Activated T-cell treated with anti-CD3 and anti-CD28 coated beads, Interleukin-2, amount 50 U/mL, for 4 hours (primary cell): ENCODE measurements at regions not wholly inside any gene's neighbourhood (a gene's known extent, or its start where the extent isn't known, plus 50 kb on each side); places are given as distances from the start of the nearest gene placed in this dataset.

Experiments used
- ATAC-seq, 2 donors: fragments of 200-7000 bp; cut with Tn5 transposase; one replicate each; pipeline ENCODE4 v1.10.0; 2021
- DNase-seq: peaks from one replicate; pipeline ENCODE4 v3.0.0-alpha.2; 2020
- H3K27me3 Mint-ChIP-seq: one replicate; pipeline ENCODE4 v1.8.0; 2021; ENCODE audit warnings: low read depth, mixed read lengths
- H3K36me3 Mint-ChIP-seq: one replicate; pipeline ENCODE4 v1.8.0; 2022; ENCODE audit warnings: mixed read lengths; ENCODE audit not compliant: insufficient read depth
- H3K4me1 Mint-ChIP-seq: one replicate; pipeline ENCODE4 v1.8.0; 2021; ENCODE audit warnings: low read depth, mixed read lengths
- H3K4me3 Mint-ChIP-seq: one replicate; pipeline ENCODE4 v1.8.0; 2021; ENCODE audit warnings: mild to moderate bottlenecking, moderate library complexity, mixed read lengths
- H3K9me3 Mint-ChIP-seq: one replicate; pipeline ENCODE4 v1.8.0; 2021; ENCODE audit warnings: mixed read lengths

- H3K4me3 Mint-ChIP-seq = no peak overlapping the region
- no peaks in the 10 kb centered on the region for H3K9me3 Mint-ChIP-seq
- H3K36me3 Mint-ChIP-seq = no peaks in the 10 kb centered on the region
- no peak for ATAC-seq
- no peaks in the 10 kb centered on the region for H3K4me1 Mint-ChIP-seq
- H3K27me3 Mint-ChIP-seq = peaks cover 28% of the 10 kb centered on the region
- no peak for DNase-seq
These were observed 179.4 kb upstream of the FOXF1 start for GRCh38 chr16:86330906-86331305.

GRCh38 chr16:86334079-86334635 lies 176.2 kb upstream of the FOXF1 start:
- Mint-ChIP-seq H3K9me3 (no peaks in the 10 kb centered on the region), H3K4me1 (no peaks in the 10 kb centered on the region), H3K4me3 (no peak overlapping the region), H3K27me3 (peaks cover 23% of the 10 kb centered on the region), H3K36me3 (no peaks in the 10 kb centered on the region)
- DNase-seq (no peak), ATAC-seq (no peak)

- Mint-ChIP-seq H3K9me3 (no peaks in the 10 kb centered on the region), H3K4me3 (no peak overlapping the region), H3K27me3 (peaks cover 29% of the 10 kb centered on the region), H3K4me1 (no peaks in the 10 kb centered on the region), H3K36me3 (no peaks in the 10 kb centered on the region)
- DNase-seq = no peak
- no peak for ATAC-seq
These were observed 174.8 kb upstream of the FOXF1 start for GRCh38 chr16:86335266-86336172.

DNA sequence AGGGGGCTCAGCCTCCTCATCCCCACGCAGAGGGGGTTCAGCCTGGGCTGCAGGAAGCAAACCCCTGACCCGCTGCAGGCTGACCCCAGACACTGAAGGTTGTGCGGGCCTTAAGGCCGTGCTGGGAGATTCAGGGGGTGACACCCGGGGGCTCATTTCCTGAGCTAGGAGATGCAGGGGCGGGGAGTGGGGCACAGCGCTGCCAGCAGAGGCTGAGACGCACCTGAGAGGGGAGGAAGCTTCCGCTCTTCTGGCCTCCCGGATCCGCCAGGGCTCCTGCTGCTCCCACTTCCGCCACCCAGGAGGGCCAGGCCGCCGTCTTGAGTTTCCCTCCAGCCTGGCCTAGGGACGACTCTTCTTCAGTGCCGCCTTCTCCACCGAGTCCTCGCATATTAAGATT lies 173.2 kb upstream of the FOXF1 start:
- H3K9me3 Mint-ChIP-seq = no peaks in the 10 kb centered on the region
- H3K4me1 Mint-ChIP-seq = no peaks in the 10 kb centered on the region
- H3K4me3 Mint-ChIP-seq = no peak overlapping the region
- DNase-seq (no peak), ATAC-seq (no peak)
- no peaks in the 10 kb centered on the region for H3K36me3 Mint-ChIP-seq
- H3K27me3 Mint-ChIP-seq = peaks cover 33% of the 10 kb centered on the region

DNA sequence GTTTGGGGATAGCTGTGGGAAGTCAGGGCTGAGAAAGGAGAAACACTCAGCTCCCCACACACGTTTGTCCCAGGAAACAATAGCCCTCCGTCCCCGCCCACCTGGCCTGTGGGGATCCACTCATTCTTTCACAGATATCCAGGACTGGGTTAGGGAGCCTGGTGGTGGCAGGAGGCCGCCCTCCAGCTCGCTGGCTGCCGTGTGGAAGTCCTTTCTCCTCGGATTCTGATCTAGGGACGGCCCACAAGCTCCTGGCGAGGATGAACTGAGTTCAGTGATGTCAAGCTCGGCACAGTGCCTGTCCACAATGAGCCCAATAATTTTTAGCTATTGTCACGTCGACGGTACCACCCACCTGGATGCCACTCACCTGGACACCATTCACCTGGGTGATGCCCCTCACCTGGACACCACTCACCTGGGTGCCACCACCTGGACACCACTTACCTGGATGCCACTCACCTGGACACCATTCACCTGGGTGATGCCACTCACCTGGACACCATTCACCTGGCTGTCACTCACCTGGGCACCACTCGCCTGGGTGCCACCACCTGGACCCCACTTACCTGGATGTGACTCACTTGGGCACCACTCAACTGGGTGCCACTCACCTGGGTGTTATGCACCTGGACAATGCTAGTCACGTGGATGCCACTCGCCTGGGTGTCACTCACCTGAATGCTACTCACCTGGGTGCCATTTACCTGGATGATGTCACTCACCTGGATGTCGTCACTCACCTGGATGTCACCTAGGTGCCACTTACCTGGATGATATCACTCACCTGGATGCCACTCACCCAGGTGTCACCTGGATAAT lies 172.5 kb upstream of the FOXF1 start:
- DNase-seq (no peak), ATAC-seq (no peak)
- no peak overlapping the region for H3K4me3 Mint-ChIP-seq
- H3K9me3 Mint-ChIP-seq = no peaks in the 10 kb centered on the region
- H3K27me3 Mint-ChIP-seq = peaks cover 38% of the 10 kb centered on the region
- H3K36me3 Mint-ChIP-seq = no peaks in the 10 kb centered on the region
- H3K4me1 Mint-ChIP-seq = no peaks in the 10 kb centered on the region

- Mint-ChIP-seq H3K36me3 (no peaks in the 10 kb centered on the region), H3K4me3 (no peak overlapping the region), H3K9me3 (no peaks in the 10 kb centered on the region), H3K4me1 (no peaks in the 10 kb centered on the region), H3K27me3 (peaks cover 39% of the 10 kb centered on the region)
- DNase-seq = no peak
- ATAC-seq = no peak
These were observed 171.8 kb upstream of the FOXF1 start for GRCh38 chr16:86338403-86339115.

DNA sequence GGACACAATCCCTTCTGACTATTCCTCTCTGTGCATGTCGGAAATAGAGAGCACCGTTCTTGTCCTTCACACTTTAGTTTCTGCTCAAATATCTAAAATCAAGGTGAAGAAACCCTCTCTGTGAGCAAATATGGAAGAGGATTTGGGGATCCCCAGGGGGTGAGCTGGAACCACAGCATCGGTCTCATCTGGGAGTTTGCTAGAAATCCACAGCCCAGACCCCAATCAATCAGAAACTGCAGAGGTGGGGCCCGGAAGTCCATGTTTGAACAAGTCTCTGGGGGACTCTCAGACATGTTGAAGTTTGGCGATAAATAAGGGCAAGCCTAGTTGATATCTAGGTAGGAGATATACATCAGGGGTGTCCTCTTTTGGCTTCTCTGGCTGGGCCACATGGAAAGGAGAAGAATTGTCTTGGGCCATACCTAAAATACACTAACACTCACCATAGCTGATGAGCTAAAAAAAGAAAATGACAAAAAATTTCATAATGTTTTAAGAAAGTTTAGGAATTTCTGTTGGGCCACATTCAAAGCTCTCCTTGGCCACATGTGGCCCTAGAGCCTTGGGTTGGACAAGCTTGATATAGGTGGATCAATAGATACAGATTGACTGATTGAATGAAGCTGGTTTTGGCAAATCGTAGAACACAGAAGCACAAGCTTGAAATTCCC lies 168.0 kb upstream of the FOXF1 start:
- DNase-seq (no peak), ATAC-seq (no peak)
- Mint-ChIP-seq H3K4me3 (no peak overlapping the region), H3K36me3 (no peaks in the 10 kb centered on the region), H3K9me3 (no peaks in the 10 kb centered on the region), H3K27me3 (peaks cover 58% of the 10 kb centered on the region), H3K4me1 (no peaks in the 10 kb centered on the region)

DNA sequence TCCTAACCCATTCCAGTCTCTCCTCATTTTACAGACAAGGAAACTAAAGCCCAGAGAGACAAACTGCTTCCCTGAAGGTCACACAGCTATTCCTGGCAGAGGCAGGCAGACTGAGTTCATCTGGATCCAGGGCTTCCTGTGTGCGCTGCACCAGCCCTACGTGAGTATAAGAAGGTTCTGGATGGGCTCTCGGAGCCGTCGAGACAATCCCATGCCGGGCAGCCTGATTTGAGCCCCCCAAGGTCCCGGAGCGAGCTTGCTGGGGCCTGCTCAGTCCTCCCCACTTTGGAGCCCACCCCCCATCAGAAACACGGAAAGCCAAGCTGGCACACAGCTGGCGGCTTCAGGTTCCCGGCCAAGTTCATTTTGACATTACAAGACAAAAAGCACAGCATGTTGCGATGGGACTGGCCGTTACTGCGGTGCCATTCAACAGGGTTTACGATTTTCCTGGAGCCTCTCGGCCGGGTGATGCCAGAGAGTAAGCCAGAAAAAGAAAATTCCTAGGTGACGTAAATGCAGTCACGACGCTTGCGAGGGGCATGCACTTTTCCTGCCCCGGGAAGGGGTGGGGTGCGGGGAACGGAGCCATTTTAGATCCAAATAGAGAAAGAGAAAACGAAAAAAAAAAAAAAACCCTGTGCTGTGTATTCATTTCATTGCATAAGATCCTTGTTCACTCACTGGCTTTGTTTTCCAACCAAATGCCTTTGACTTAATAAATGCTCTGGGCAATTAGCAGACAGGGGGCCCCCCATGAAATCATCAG lies 167.1 kb upstream of the FOXF1 start:
- no peaks in the 10 kb centered on the region for H3K36me3 Mint-ChIP-seq
- ATAC-seq (no peak), DNase-seq (no peak)
- H3K4me1 Mint-ChIP-seq = no peaks in the 10 kb centered on the region
- no peak overlapping the region for H3K4me3 Mint-ChIP-seq
- no peaks in the 10 kb centered on the region for H3K9me3 Mint-ChIP-seq
- H3K27me3 Mint-ChIP-seq = peaks cover 63% of the 10 kb centered on the region

DNA sequence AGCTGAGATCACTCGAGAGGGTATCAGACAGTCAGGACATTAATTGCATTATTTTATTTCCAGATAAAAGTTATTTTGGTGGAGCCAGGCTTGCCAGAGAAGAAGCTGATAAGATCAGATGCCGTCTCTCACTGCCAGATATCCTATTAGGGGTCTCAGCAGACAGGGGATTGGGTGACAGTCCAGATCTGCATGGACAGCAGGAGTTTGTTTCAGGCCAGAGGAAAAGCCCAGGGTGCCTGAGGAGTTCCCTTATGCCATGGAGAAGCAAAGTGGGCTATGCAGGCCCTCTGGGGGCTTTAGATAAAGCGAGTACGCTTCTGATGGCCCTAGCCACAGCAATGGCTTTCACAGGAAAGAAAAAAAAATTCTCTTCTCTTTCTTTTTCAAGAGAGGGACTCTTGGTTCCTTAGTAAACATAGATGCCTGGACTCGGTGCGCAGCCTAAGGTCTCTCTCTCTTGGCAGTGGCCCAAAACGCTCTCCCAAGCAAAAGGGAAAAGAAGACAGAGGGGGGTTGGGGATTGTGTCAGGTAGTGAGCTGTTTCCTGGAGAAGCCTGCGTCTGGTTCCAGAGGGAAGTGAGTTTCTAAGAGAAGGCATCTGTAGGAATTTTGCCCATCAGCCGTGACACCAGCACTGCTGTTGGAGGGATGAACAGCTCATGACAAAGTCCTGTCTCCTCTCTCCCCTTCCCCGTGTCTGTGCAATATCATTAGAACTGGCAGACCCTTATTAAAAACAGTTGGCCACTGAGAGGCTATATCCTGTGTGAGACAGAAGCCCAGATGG lies 166.3 kb upstream of the FOXF1 start:
- H3K27me3 Mint-ChIP-seq = peaks cover 63% of the 10 kb centered on the region
- no peaks in the 10 kb centered on the region for H3K36me3 Mint-ChIP-seq
- no peak for ATAC-seq
- no peaks in the 10 kb centered on the region for H3K9me3 Mint-ChIP-seq
- H3K4me3 Mint-ChIP-seq = no peak overlapping the region
- H3K4me1 Mint-ChIP-seq = no peaks in the 10 kb centered on the region
- no peak for DNase-seq

DNA sequence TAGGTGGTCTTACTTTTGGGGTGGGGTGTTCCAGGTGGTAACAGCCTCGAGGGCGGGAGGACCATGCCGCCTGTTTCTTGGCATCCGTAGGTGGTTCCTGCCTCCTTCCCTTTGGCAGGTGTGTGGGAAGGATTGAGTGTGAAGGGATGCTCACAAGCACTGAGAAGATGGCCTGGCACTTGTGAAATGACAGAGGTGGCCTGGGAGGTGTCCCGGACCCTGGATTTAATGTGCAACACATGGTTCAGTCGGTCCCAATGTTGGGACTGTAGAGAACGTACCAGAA lies 165.8 kb upstream of the FOXF1 start:
- ATAC-seq = no peak
- no peak for DNase-seq
- H3K27me3 Mint-ChIP-seq = peaks cover 64% of the 10 kb centered on the region
- H3K9me3 Mint-ChIP-seq = no peaks in the 10 kb centered on the region
- no peak overlapping the region for H3K4me3 Mint-ChIP-seq
- H3K4me1 Mint-ChIP-seq = no peaks in the 10 kb centered on the region
- no peaks in the 10 kb centered on the region for H3K36me3 Mint-ChIP-seq

DNA sequence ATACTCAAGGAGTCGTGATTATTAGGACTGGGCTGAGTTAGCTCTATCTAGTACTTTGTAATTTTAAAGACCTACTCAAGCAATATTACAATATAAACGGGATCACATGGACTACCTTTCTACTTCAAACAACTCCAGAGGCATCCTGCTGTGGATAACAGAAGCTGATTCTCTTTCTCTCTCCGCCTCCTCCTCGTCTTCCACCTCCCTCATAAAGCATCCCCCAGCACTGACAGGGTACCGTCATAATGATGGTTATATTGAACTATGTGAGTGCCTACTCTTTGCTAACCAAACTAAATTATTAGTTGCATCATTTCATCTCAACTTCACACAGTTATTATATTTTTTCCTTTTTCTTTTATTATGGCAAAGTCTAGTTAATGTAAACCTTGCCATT lies 165.4 kb upstream of the FOXF1 start:
- Mint-ChIP-seq H3K4me1 (no peaks in the 10 kb centered on the region), H3K4me3 (no peak overlapping the region), H3K27me3 (peaks cover 64% of the 10 kb centered on the region), H3K9me3 (no peaks in the 10 kb centered on the region), H3K36me3 (no peaks in the 10 kb centered on the region)
- ATAC-seq = no peak
- no peak for DNase-seq

DNA sequence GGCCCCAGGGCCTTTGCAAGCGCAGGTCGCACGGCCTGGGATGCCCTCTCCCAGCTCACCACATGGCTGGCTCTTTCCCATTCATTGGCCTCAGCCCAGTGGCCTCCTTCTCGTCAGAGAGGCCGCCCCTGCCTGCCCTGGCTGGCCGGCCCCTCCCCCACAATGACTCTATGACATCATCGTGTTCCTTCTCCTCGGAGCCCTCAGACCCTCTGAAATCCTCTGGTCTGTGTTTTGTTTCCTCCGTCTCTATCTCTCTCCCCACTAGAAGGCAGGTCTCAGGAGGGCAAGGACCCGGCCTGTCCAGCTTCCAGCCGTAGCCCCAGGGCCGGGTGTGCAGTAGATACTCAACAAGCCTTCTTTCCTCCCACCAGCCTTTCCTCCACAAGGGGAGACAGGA lies 164.8 kb upstream of the FOXF1 start:
- Mint-ChIP-seq H3K27me3 (peaks cover 60% of the 10 kb centered on the region), H3K4me1 (no peaks in the 10 kb centered on the region), H3K36me3 (no peaks in the 10 kb centered on the region), H3K4me3 (no peak overlapping the region), H3K9me3 (no peaks in the 10 kb centered on the region)
- DNase-seq (no peak), ATAC-seq (no peak)

GRCh38 chr16:86346034-86346433 lies 164.3 kb upstream of the FOXF1 start:
- H3K4me3 Mint-ChIP-seq = no peak overlapping the region
- no peak for DNase-seq
- no peak for ATAC-seq
- H3K4me1 Mint-ChIP-seq = no peaks in the 10 kb centered on the region
- H3K36me3 Mint-ChIP-seq = no peaks in the 10 kb centered on the region
- H3K9me3 Mint-ChIP-seq = no peaks in the 10 kb centered on the region
- peaks cover 65% of the 10 kb centered on the region for H3K27me3 Mint-ChIP-seq
